Rectal smooth muscle tissue (tissue), 1 donor: ENCODE measurements at regions not wholly inside any gene's neighbourhood (a gene's known extent, or its start where the extent isn't known, plus 50 kb on each side); places are given as distances from the start of the nearest gene placed in this dataset.
A peak's percentile ranks its signal among the peaks of the same experiment; 100 is the strongest.

Experiments
- H3K27ac ChIP-seq: one replicate; pipeline ENCODE4 v1.7.0; 2013; ENCODE audit warnings: low read depth, low read length, inconsistent platforms
- H3K27me3 ChIP-seq: one replicate; pipeline ENCODE4 v1.7.0; 2013; ENCODE audit warnings: low read length; ENCODE audit not compliant: control insufficient read depth, insufficient read depth
- H3K36me3 ChIP-seq: one replicate; pipeline ENCODE4 v1.7.0; 2013; ENCODE audit warnings: low read length; ENCODE audit not compliant: control insufficient read depth, insufficient read depth
- H3K4me1 ChIP-seq: one replicate; pipeline ENCODE4 v1.7.0; 2013; ENCODE audit warnings: low read length; ENCODE audit not compliant: control insufficient read depth, insufficient read depth
- H3K4me3 ChIP-seq: one replicate; pipeline ENCODE4 v1.7.0; 2013; ENCODE audit warnings: low read length
- H3K9ac ChIP-seq: one replicate; pipeline ENCODE4 v1.7.0; 2013; ENCODE audit warnings: low read length

DNA sequence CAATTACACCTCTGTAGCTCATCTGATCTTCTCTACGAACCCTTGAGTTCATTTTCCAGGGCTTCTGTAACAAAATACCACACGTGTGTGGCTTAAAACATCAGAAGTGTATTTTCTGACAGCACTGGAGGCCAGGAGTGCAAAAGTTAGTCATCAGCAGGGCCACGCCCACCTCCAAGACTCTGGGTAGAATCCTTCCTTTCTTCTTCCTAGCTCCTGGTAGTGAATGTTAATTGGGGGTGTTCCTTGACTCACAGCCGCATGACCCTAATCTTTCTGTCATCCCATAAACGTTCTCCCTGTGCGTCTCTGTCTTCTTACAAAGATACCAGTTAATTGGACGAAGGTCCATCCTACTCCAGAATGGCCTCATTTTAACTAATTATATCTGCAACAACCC lies 115.0 kb downstream of the TRIML1 start:
- Histone ChIP-seq H3K36me3 (no peaks in the 10 kb centered on the region), H3K4me3 (no peak overlapping the region), H3K27ac (no peak overlapping the region), H3K9ac (no peak overlapping the region), H3K4me1 (no peaks in the 10 kb centered on the region), H3K27me3 (no peaks in the 10 kb centered on the region)

DNA sequence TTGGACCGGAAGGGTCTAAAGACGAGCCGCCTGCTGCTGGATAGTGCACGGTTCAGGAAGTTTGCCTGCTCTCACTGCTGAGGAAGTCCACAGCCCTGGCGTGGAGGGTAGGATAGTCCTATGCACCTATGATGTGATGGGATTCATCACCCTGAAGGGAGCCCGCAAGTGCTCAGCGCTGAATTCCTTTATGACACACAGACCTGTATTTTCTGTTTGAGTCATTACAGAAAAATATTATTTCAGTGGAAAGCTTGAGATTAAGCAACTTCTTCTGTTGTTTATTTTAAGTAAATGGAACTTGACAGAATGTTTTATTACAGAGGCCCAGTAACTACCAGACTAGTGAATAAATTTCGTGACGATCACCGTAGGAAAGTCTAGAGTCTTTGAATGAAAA lies 123.2 kb downstream of the TRIML1 start:
- Histone ChIP-seq H3K9ac (no peak overlapping the region), H3K36me3 (no peaks in the 10 kb centered on the region), H3K27ac (no peak overlapping the region), H3K27me3 (no peaks in the 10 kb centered on the region), H3K4me1 (no peaks in the 10 kb centered on the region), H3K4me3 (no peak overlapping the region)

DNA sequence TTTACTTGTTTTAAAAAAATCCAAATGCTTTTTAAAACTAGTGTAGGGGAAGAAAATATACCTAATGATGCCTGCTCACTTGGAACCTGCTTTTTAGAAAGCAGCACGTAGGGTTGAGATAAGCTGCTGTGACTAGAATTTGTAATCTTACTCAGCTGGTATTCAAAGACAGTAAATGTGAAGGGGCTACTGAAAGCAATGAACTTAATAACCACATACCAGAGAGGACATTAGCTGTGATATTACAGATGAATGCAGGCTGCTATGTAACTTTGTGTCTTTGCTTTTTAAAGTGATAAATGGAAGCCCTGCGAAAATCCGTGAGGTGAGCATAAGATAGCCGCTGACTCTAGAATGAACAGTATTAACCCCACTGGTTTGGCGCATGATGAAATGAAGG lies 124.1 kb downstream of the TRIML1 start:
- Histone ChIP-seq H3K36me3 (no peaks in the 10 kb centered on the region), H3K27me3 (no peaks in the 10 kb centered on the region), H3K27ac (no peak overlapping the region), H3K4me1 (no peaks in the 10 kb centered on the region), H3K4me3 (no peak overlapping the region), H3K9ac (no peak overlapping the region)

GRCh38 chr4:188266386-188266785 lies 127.1 kb downstream of the TRIML1 start:
- Histone ChIP-seq H3K4me1 (no peaks in the 10 kb centered on the region), H3K4me3 (no peak overlapping the region), H3K36me3 (no peaks in the 10 kb centered on the region), H3K27me3 (no peaks in the 10 kb centered on the region), H3K9ac (no peak overlapping the region), H3K27ac (no peak overlapping the region)

DNA sequence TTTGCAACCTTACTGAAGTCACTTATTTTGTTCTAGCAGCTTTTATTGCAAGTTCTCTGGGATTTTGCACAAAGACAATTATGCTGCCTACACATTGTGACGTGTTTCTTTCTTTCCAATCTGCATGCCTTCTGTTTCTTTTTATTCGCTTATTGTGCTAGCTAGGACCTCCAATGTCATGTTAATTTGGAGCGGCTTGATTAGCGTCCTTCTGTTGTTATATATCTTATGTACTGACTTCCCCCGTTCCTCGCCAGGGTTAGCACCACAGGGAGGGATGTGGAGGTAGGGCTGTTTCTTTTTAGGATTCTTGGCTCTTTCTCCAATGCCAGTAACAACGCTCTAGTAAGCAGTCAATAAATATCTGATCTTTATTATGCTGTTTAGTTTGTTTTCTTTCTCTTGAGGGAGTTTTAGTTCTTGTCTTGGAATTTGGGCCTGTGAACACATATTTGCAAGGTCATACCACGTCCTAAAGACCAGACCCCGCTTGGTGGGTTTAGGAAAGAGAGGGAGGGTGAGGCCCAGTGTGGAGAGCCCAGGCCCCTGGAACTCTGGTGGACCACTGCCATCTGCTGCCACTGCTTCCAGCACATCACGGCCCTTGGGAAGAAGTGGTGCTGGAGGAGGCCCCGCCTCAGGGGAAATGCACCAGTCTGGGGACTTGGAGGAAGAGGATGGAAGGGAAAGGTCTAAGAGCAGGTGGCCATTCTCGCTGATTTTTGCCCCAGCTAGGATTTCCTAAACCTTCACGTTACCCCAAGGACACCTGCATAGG lies 129.1 kb downstream of the TRIML1 start:
- Histone ChIP-seq H3K4me3 (no peak overlapping the region), H3K36me3 (no peaks in the 10 kb centered on the region), H3K27ac (no peak overlapping the region), H3K4me1 (no peaks in the 10 kb centered on the region), H3K9ac (no peak overlapping the region), H3K27me3 (no peaks in the 10 kb centered on the region)

GRCh38 chr4:188270273-188271069 lies 131.2 kb downstream of the TRIML1 start:
- H3K4me3 ChIP-seq, result no peak overlapping the region

GRCh38 chr4:188275686-188276085 lies 136.4 kb downstream of the TRIML1 start:
- H3K27me3 ChIP-seq, result no peaks in the 10 kb centered on the region
- H3K9ac ChIP-seq, result no peak overlapping the region
- no peaks in the 10 kb centered on the region for H3K4me1 ChIP-seq
- H3K4me3 ChIP-seq, result no peak overlapping the region
- no peaks in the 10 kb centered on the region for H3K36me3 ChIP-seq
- no peak overlapping the region for H3K27ac ChIP-seq

More at GRCh38 chr4:188270273-188271069, 131.2 kb downstream of the TRIML1 start:
- Histone ChIP-seq H3K36me3 (no peaks in the 10 kb centered on the region), H3K9ac (no peak overlapping the region), H3K27me3 (no peaks in the 10 kb centered on the region), H3K4me1 (no peaks in the 10 kb centered on the region), H3K27ac (no peak overlapping the region)

DNA sequence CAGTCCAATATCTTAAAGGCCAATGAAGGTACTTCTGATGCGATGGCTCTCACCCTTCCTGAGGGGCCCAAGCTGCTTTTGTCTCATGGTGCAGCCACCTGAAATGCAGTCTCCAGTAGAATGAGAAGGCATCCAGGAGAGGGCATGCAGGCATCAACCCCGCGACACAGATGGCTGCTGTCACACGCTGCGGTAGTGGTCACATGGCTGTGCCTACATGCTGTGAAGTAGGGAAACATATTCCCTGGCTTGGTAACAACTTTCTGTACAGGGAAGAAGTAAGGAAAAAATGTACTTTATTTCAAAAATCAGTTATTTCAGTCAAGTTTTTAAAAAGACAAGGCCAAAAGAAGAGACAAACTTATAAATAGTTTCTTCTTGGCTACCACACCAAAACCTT lies 139.9 kb downstream of the TRIML1 start:
- no peak overlapping the region for H3K27ac ChIP-seq

DNA sequence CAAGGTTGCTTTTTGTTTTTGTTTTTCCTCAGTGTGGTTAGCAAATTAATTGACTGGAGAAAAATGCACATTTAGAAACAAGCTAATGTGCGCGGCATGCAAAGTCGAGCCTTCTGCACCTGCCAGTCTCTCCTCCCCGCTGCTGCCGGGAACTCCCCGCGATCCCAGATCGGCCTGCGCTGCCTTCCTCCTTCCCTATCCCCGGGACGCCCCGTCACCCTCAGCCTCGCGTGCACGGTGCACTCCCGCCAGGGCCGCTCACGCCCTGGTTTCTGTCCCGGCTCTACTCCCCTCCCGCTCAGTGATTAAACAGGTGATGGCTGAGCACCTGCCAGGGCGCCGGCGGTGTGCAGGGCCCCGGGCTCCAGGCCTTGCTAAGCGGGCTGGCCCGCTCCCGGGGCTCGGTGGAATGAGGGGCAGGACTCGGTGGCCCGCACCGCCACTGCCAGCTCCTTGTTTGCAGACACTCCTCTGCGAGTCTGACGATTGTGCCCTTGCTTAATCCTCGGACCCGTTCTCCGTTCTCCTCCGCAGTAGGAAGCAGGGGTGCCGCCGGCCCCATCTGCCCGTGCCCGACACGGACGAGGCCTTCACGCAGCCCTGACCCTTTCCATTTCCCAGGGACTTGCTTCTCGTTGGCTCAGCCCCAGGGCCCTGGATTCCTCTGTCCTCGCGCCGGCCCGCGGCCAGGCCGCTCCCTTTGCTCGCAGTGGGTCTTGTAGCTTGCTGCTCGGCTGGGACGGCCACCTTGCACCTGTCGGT lies 143.4 kb downstream of the TRIML1 start:
- Histone ChIP-seq H3K4me1 (no peaks in the 10 kb centered on the region), H3K27me3 (peaks cover 3% of the 10 kb centered on the region), H3K9ac (no peak overlapping the region), H3K36me3 (no peaks in the 10 kb centered on the region), H3K27ac (no peak overlapping the region), H3K4me3 (peak overlapping the region; percentile 26)

More for the DNA sequence above, 139.9 kb downstream of the TRIML1 start:
- no peaks in the 10 kb centered on the region for H3K4me1 ChIP-seq
- no peak overlapping the region for H3K4me3 ChIP-seq
- H3K9ac ChIP-seq, result no peak overlapping the region
- peaks cover 3% of the 10 kb centered on the region for H3K27me3 ChIP-seq
- H3K36me3 ChIP-seq, result no peaks in the 10 kb centered on the region

GRCh38 chr4:188287169-188287894 lies 148.1 kb downstream of the TRIML1 start:
- Histone ChIP-seq H3K27me3 (peaks cover 2% of the 10 kb centered on the region), H3K27ac (no peak overlapping the region), H3K36me3 (no peaks in the 10 kb centered on the region), H3K9ac (no peak overlapping the region), H3K4me3 (no peak overlapping the region), H3K4me1 (no peaks in the 10 kb centered on the region)

GRCh38 chr4:188289531-188290125 lies 150.4 kb downstream of the TRIML1 start:
- no peak overlapping the region for H3K9ac ChIP-seq
- no peaks in the 10 kb centered on the region for H3K36me3 ChIP-seq
- no peak overlapping the region for H3K27ac ChIP-seq
- H3K4me3 ChIP-seq, result no peak overlapping the region
- no peaks in the 10 kb centered on the region for H3K27me3 ChIP-seq
- H3K4me1 ChIP-seq, result no peaks in the 10 kb centered on the region
